ENCODE measurements at regions not wholly inside any gene's neighbourhood (a gene's known extent, or its start where the extent isn't known, plus 50 kb on each side); places are given as distances from the start of the nearest gene placed in this dataset.

GRCh38 chr7:69365651-69366192 lies 232.6 kb upstream of the AUTS2 start:
- TF ChIP-seq POLR2AphosphoS5 (IDR thresholded peaks at IDR 0.05) (no peak), CTCF (IDR thresholded peaks at IDR 0.05) (no peak), POLR2A (IDR thresholded peaks at IDR 0.05; ENCODE audit: low read depth) (no peak), EP300 (IDR thresholded peaks at IDR 0.05) (no peak)

All from esophagus muscularis mucosa (tissue), 4 donors.